A673 (cell line): ENCODE measurements at regions not wholly inside any gene's neighbourhood (a gene's known extent, or its start where the extent isn't known, plus 50 kb on each side); places are given as distances from the start of the nearest gene placed in this dataset.

Experiments
- EZH2 ChIP-seq: fragments of 200-600 bp; sonication (generic); IDR thresholded peaks from 2 replicates; pipeline ENCODE4 v1.6.1; 2017; ENCODE audit warnings: borderline replicate concordance, low read depth, mild to moderate bottlenecking, mixed read lengths, antibody characterized with exemption, low read length; ENCODE audit not compliant: poor library complexity, severe bottlenecking
- TF ChIP-seq, protein P1 (sequence below): fragments of 300-800, 200-600 bp; sonication (generic); conservative IDR thresholded peaks from 2 replicates; pipeline ENCODE4 v1.5.1; 2017; ENCODE audit warnings: low read depth, mild to moderate bottlenecking, antibody characterized with exemption, low read length, moderate library complexity, mixed read lengths

DNA sequence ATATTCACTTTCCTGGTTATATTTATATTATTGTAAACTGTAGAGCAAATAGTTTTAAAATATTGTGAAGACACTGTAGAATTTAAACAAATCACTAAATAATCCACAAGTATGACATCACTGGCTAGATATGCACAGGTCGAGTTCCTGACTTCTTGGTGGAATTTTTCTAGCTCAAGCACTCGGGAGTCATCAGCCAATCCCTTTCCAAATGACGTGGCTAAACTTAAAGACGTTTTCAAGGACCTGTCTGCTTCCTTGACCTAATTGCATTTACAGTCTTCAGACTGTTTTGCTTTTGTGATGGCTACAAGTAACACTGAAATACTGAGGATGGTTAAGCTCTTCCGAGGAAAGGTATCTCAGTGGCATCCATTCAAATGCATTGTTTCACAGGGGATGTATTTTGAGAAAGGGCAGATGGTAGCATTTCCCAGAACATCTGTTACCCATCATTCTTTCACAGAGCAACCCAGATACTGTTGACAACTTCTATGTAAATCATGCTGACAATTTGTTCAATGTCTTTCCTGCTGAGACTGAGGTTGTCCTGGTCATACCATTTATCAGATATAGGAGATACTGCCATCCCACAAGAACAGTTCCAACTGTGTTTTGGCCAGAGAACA lies 262.8 kb downstream of the CDH10 start:
- no peak for TF ChIP-seq EZH2
- TF ChIP-seq, protein P1, sequence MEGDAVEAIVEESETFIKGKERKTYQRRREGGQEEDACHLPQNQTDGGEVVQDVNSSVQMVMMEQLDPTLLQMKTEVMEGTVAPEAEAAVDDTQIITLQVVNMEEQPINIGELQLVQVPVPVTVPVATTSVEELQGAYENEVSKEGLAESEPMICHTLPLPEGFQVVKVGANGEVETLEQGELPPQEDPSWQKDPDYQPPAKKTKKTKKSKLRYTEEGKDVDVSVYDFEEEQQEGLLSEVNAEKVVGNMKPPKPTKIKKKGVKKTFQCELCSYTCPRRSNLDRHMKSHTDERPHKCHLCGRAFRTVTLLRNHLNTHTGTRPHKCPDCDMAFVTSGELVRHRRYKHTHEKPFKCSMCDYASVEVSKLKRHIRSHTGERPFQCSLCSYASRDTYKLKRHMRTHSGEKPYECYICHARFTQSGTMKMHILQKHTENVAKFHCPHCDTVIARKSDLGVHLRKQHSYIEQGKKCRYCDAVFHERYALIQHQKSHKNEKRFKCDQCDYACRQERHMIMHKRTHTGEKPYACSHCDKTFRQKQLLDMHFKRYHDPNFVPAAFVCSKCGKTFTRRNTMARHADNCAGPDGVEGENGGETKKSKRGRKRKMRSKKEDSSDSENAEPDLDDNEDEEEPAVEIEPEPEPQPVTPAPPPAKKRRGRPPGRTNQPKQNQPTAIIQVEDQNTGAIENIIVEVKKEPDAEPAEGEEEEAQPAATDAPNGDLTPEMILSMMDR: no peak
